Mesendoderm (in vitro differentiated cells): ENCODE measurements at regions not wholly inside any gene's neighbourhood (a gene's known extent, or its start where the extent isn't known, plus 50 kb on each side); places are given as distances from the start of the nearest gene placed in this dataset.

Source experiments
- DNase-seq: peaks from one replicate; pipeline ENCODE4 v3.0.0; 2013
- H2AK5ac ChIP-seq: 2 replicates; pipeline ENCODE4 v1.6.1; 2013; ENCODE audit warnings: low read length, inconsistent platforms
- H2BK120ac ChIP-seq: 2 replicates; pipeline ENCODE4 v1.6.1; 2013; ENCODE audit warnings: low read depth, mild to moderate bottlenecking, low read length, moderate library complexity, mixed read lengths
- H2BK15ac ChIP-seq: replicated peaks from 2 replicates; pipeline ENCODE4 v1.6.1; 2013; ENCODE audit warnings: low read depth, mild to moderate bottlenecking, moderate library complexity
- H2BK5ac ChIP-seq: 2 replicates; pipeline ENCODE4 v1.6.1; 2013; ENCODE audit warnings: low read length, inconsistent platforms
- H3K18ac ChIP-seq: 2 replicates; pipeline ENCODE4 v1.6.1; 2013; ENCODE audit warnings: mild to moderate bottlenecking, low read length, mixed read lengths
- H3K23ac ChIP-seq: one replicate; pipeline ENCODE4 v1.6.1; 2013; ENCODE audit warnings: low read length
- H3K27ac ChIP-seq: 2 replicates; pipeline ENCODE4 v1.5.1; 2013; ENCODE audit warnings: low read depth, mild to moderate bottlenecking, inconsistent platforms, low read length, moderate library complexity
- H3K27me3 ChIP-seq: 2 replicates; pipeline ENCODE4 v1.6.1; 2013; ENCODE audit warnings: low read length, control low read depth, mild to moderate bottlenecking, inconsistent platforms; ENCODE audit not compliant: insufficient read depth, poor library complexity
- H3K36me3 ChIP-seq: 2 replicates; pipeline ENCODE4 v1.6.1; 2013; ENCODE audit warnings: low read length, inconsistent platforms; ENCODE audit not compliant: control insufficient read depth, insufficient read depth
- H3K4ac ChIP-seq: one replicate; pipeline ENCODE4 v1.6.1; 2013; ENCODE audit warnings: low read depth, mild to moderate bottlenecking, low read length, moderate library complexity
- H3K4me1 ChIP-seq: 2 replicates; pipeline ENCODE4 v1.6.1; 2013; ENCODE audit warnings: low read depth, low read length, inconsistent platforms; ENCODE audit not compliant: control insufficient read depth
- H3K4me2 ChIP-seq: 2 replicates; pipeline ENCODE4 v1.6.1; 2013; ENCODE audit warnings: low read length
- H3K4me3 ChIP-seq: 2 replicates; pipeline ENCODE4 v1.5.1; 2013; ENCODE audit warnings: mild to moderate bottlenecking, low read length
- H3K56ac ChIP-seq: one replicate; pipeline ENCODE4 v1.6.1; 2013; ENCODE audit warnings: low read length
- H3K79me1 ChIP-seq: 2 replicates; pipeline ENCODE4 v1.6.1; 2013; ENCODE audit warnings: low read length, inconsistent platforms
- H3K79me2 ChIP-seq: 2 replicates; pipeline ENCODE4 v1.6.1; 2013; ENCODE audit warnings: mild to moderate bottlenecking, low read length; ENCODE audit not compliant: control insufficient read depth, insufficient read depth
- H3K9ac ChIP-seq: 2 replicates; pipeline ENCODE4 v1.6.1; 2013; ENCODE audit warnings: low read length, inconsistent platforms
- H4K5ac ChIP-seq: one replicate; pipeline ENCODE4 v1.6.1; 2013; ENCODE audit warnings: low read length
- H4K8ac ChIP-seq: one replicate; pipeline ENCODE4 v1.6.1; 2013; ENCODE audit warnings: low read depth, mild to moderate bottlenecking, control low read depth, low read length, moderate library complexity
- WGBS: extraction: QIAGEN DNeasy Blood & Tissue Kit; methylation state at CpG from one replicate; pipeline ENCODE4 v1.1.7; 2013; ENCODE audit warnings: low lambda C conversion rate, missing lambda C conversion rate; ENCODE audit not compliant: insufficient coverage; ENCODE audit errors: extremely low coverage; 5-methylcytosine and 5-hydroxymethylcytosine counted together

DNA sequence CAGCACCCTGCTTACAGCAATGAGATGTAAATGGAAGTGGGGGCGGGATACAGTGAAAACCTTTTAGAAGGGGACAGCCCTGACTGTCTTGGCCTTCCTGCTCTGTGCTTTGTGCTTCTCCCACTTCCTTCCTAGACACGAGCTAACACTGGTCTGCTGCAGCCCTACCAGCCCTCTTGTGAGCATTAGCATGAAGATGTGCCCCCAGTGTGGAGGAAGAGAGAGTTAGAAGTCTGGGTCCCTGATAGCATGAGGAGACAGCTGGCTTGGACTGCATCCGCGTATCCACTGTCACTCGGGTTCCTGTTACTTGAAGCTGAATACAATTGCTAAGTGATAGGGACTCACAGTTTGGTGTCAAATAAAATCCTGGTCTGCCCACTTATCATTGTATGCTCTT is 248.1 kb upstream of the SOX5 start:
- Histone ChIP-seq H3K36me3 (no peaks in the 10 kb centered on the region), H3K23ac (no peak overlapping the region), H3K4me1 (peaks cover 2% of the 10 kb centered on the region), H3K4me2 (no peak overlapping the region), H3K4me3 (no peak overlapping the region), H3K18ac (no peak overlapping the region), H3K27me3 (no peaks in the 10 kb centered on the region), H3K4ac (no peak overlapping the region), H4K8ac (no peak overlapping the region), H3K79me2 (no peaks in the 10 kb centered on the region), H2BK5ac (no peak overlapping the region), H3K79me1 (no peaks in the 10 kb centered on the region), H3K27ac (no peak overlapping the region), H4K5ac (no peak overlapping the region), H2BK15ac (no peak overlapping the region), H2AK5ac (no peak overlapping the region), H2BK120ac (no peak overlapping the region), H3K9ac (no peak overlapping the region), H3K56ac (peak overlapping the region; percentile 40)
- WGBS = no CpG with 5 or more reads among the region's 5 CpGs
- peak; percentile 51 for DNase-seq

- H4K5ac ChIP-seq = no peak overlapping the region
- H2BK120ac ChIP-seq = no peak overlapping the region
- H2BK5ac ChIP-seq = no peak overlapping the region
- H3K4me2 ChIP-seq = no peak overlapping the region
- no peak overlapping the region for H3K23ac ChIP-seq
- 100% methylated on average over 1 of the region's 4 CpGs for WGBS
- no peak overlapping the region for H3K4ac ChIP-seq
- H3K79me1 ChIP-seq = no peaks in the 10 kb centered on the region
- H3K9ac ChIP-seq = no peak overlapping the region
- DNase-seq = no peak
- no peak overlapping the region for H3K56ac ChIP-seq
- no peaks in the 10 kb centered on the region for H3K27me3 ChIP-seq
- H3K4me1 ChIP-seq = peaks cover 2% of the 10 kb centered on the region
- H3K27ac ChIP-seq = no peak overlapping the region
- no peak overlapping the region for H2AK5ac ChIP-seq
- no peak overlapping the region for H3K4me3 ChIP-seq
- no peak overlapping the region for H3K18ac ChIP-seq
- no peaks in the 10 kb centered on the region for H3K36me3 ChIP-seq
- H2BK15ac ChIP-seq = no peak overlapping the region
- H4K8ac ChIP-seq = no peak overlapping the region
- no peaks in the 10 kb centered on the region for H3K79me2 ChIP-seq
These were observed 245.6 kb upstream of the SOX5 start for GRCh38 chr12:24195063-24195462.

DNA sequence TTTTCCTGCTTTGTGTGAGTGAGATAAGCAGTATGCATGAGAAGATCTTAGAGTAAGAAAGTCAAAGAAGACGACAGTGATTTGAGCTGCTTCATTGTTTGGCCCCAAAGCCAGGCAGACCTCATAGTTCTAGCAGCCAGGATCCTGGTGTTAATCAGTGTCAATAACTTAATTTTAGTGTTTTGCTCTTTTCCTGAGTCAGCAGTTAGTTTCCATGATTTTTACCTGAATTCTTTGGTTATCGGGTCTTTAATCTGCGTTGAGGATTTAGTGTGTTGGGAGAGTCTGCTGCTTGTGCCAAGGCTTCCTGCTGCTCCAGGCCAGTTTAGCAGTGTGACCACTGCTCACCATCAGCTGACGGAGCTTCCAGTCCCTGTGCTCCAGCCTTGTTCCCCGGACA is 241.6 kb upstream of the SOX5 start:
- Histone ChIP-seq H3K4me2 (no peak overlapping the region), H3K9ac (no peak overlapping the region)

DNA sequence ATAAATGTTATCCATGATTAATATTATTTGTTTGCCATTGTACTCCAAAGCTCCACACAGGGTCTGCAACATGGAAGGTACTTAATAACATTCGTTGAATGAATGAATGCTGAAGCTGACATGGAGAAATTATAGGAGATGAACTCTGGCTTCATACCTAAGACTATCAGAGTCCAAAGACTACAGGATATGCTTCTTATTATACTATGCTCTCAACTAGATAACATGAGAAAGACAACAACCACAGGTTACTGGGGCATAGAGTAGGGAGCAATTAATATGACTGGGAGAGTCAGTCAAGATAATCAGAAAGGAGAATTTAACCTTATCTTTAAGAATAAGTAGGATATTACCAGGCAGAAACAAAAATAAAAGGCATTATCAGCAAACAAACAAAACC is 236.3 kb upstream of the SOX5 start:
- H3K18ac ChIP-seq = no peak overlapping the region
- H3K23ac ChIP-seq = no peak overlapping the region
- H3K4me1 ChIP-seq = no peaks in the 10 kb centered on the region
- H2BK15ac ChIP-seq = no peak overlapping the region
- H3K9ac ChIP-seq = no peak overlapping the region
- H3K79me2 ChIP-seq = no peaks in the 10 kb centered on the region
- DNase-seq = no peak
- H3K4me3 ChIP-seq = no peak overlapping the region
- H2AK5ac ChIP-seq = no peak overlapping the region
- no peaks in the 10 kb centered on the region for H3K36me3 ChIP-seq
- H4K8ac ChIP-seq = no peak overlapping the region
- no peak overlapping the region for H3K4me2 ChIP-seq
- no peaks in the 10 kb centered on the region for H3K79me1 ChIP-seq
- no peak overlapping the region for H4K5ac ChIP-seq
- no peak overlapping the region for H3K27ac ChIP-seq
- no peaks in the 10 kb centered on the region for H3K27me3 ChIP-seq
- no peak overlapping the region for H2BK120ac ChIP-seq
- WGBS = no CpG with 5 or more reads among the region's 1 CpG
- H3K4ac ChIP-seq = no peak overlapping the region
- H2BK5ac ChIP-seq = no peak overlapping the region
- no peak overlapping the region for H3K56ac ChIP-seq

More for the DNA sequence above, 241.6 kb upstream of the SOX5 start:
- H3K79me1 ChIP-seq = no peaks in the 10 kb centered on the region
- no peak overlapping the region for H2BK120ac ChIP-seq
- H3K27ac ChIP-seq = no peak overlapping the region
- no peak overlapping the region for H4K8ac ChIP-seq
- no peak overlapping the region for H3K4ac ChIP-seq
- no peak overlapping the region for H3K4me3 ChIP-seq
- H3K36me3 ChIP-seq = no peaks in the 10 kb centered on the region
- no peaks in the 10 kb centered on the region for H3K27me3 ChIP-seq
- no peaks in the 10 kb centered on the region for H3K4me1 ChIP-seq
- H2AK5ac ChIP-seq = no peak overlapping the region
- no CpG with 5 or more reads among the region's 5 CpGs for WGBS
- peak; percentile 5 for DNase-seq
- H3K79me2 ChIP-seq = no peaks in the 10 kb centered on the region
- H2BK15ac ChIP-seq = no peak overlapping the region
- no peak overlapping the region for H3K56ac ChIP-seq
- no peak overlapping the region for H3K18ac ChIP-seq
- H4K5ac ChIP-seq = no peak overlapping the region
- H2BK5ac ChIP-seq = no peak overlapping the region
- H3K23ac ChIP-seq = no peak overlapping the region

DNA sequence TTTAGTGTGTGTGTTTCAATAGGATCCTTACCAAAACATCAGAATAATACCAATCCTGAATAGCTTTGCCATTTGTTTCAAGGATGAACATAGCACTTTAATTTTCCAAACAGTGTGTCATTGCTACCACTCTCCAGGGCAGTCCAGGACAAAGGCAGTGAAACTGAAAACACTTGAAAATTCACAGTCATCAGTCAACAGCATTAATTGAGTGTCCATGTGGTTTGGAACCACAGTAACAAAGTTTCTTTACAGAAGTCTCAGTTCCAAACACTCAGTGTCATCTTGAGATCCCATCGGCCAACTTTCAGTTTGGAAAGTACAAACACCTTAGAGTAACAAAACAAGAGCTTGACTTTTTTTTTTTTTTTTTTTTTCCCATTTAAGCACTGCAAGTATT is 228.4 kb upstream of the SOX5 start:
- DNase-seq = no peak
- no peaks in the 10 kb centered on the region for H3K36me3 ChIP-seq
- H2BK15ac ChIP-seq = no peak overlapping the region
- H4K5ac ChIP-seq = no peak overlapping the region
- no peak overlapping the region for H3K23ac ChIP-seq
- no peak overlapping the region for H2AK5ac ChIP-seq
- H3K79me2 ChIP-seq = no peaks in the 10 kb centered on the region
- no CpG with 5 or more reads among the region's 1 CpG for WGBS
- H4K8ac ChIP-seq = no peak overlapping the region
- H3K56ac ChIP-seq = no peak overlapping the region
- H3K27ac ChIP-seq = no peak overlapping the region
- H3K4me3 ChIP-seq = no peak overlapping the region
- no peaks in the 10 kb centered on the region for H3K4me1 ChIP-seq
- no peak overlapping the region for H2BK5ac ChIP-seq
- H3K4ac ChIP-seq = no peak overlapping the region
- no peaks in the 10 kb centered on the region for H3K27me3 ChIP-seq
- H3K4me2 ChIP-seq = no peak overlapping the region
- no peak overlapping the region for H3K9ac ChIP-seq
- no peak overlapping the region for H3K18ac ChIP-seq
- H2BK120ac ChIP-seq = no peak overlapping the region
- H3K79me1 ChIP-seq = no peaks in the 10 kb centered on the region

DNA sequence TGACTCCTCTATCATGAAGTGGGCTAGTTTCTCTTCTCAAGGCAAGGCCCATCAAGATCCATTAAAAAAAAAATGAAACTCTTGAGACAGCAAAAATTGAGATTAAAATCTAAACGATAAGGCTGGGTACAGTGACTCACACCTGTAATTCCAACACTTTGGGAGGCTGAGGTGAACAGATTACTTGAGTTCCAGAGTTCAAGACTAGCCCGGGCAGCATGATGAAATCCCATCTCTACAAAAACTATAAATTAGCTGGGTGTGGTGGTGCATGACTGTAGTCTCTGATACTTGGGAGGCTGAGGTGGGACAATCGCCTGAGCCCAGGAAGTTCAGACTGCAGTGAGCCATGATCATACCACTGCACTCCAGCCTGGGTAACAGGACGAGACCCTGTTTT is 226.5 kb upstream of the SOX5 start:
- WGBS = no CpG with 5 or more reads among the region's 4 CpGs
- H3K27me3 ChIP-seq = no peaks in the 10 kb centered on the region

More for the DNA sequence above, 226.5 kb upstream of the SOX5 start:
- Histone ChIP-seq H3K4me3 (no peak overlapping the region), H3K4ac (peak overlapping the region; percentile 16), H3K9ac (no peak overlapping the region), H2BK120ac (no peak overlapping the region), H2AK5ac (no peak overlapping the region), H2BK15ac (no peak overlapping the region), H3K79me2 (no peaks in the 10 kb centered on the region), H3K4me1 (no peaks in the 10 kb centered on the region), H3K4me2 (no peak overlapping the region), H3K79me1 (no peaks in the 10 kb centered on the region), H4K5ac (no peak overlapping the region), H2BK5ac (no peak overlapping the region), H3K23ac (no peak overlapping the region), H3K27ac (no peak overlapping the region), H3K18ac (no peak overlapping the region), H4K8ac (no peak overlapping the region), H3K36me3 (no peaks in the 10 kb centered on the region), H3K56ac (no peak overlapping the region)
- DNase-seq = no peak
